Activated B cell treated with CpG ODN at 0.5 μM for 24 hours (primary cell): ENCODE measurements at regions not wholly inside any gene's neighbourhood (a gene's known extent, or its start where the extent isn't known, plus 50 kb on each side); places are given as distances from the start of the nearest gene placed in this dataset.

Experiments used
- ATAC-seq: fragments of 200-7000 bp; cut with Tn5 transposase; one replicate; pipeline ENCODE4 v1.10.0; 2021; ENCODE audit warnings: low read depth, mild to moderate bottlenecking, moderate library complexity
- CTCF ChIA-PET: fragments of 350-600 bp; sonication (Branson Sonifier 250); formaldehyde crosslinking; loops from one replicate; lab custom pipeline; 2021; ENCODE audit warnings: antibody characterized with exemption; lab: Charles Lee
- POLR2A ChIA-PET: fragments of 350-600 bp; sonication (Branson Sonifier 250); formaldehyde crosslinking; loops from one replicate; lab custom pipeline; 2021; ENCODE audit warnings: antibody characterized with exemption; lab: Charles Lee
- DNase-seq: peaks from one replicate; pipeline ENCODE4 v3.0.0; 2022
- H3K27ac Mint-ChIP-seq: one replicate; pipeline ENCODE4 v1.8.0; 2020; ENCODE audit warnings: mixed read lengths
- H3K27me3 Mint-ChIP-seq: one replicate; pipeline ENCODE4 v1.8.0; 2021; ENCODE audit warnings: mixed read lengths
- H3K36me3 Mint-ChIP-seq: one replicate; pipeline ENCODE4 v1.8.0; 2021; ENCODE audit warnings: low read depth, mixed read lengths
- H3K4me1 Mint-ChIP-seq: one replicate; pipeline ENCODE4 v1.8.0; 2021; ENCODE audit warnings: mixed read lengths
- H3K4me3 Mint-ChIP-seq: one replicate; pipeline ENCODE4 v1.8.0; 2020; ENCODE audit warnings: mild to moderate bottlenecking, mixed read lengths
- H3K9me3 Mint-ChIP-seq: one replicate; pipeline ENCODE4 v1.8.0; 2020; ENCODE audit warnings: mixed read lengths
- intact Hi-C: fragments of 100-400 bp; cut with micrococcal nuclease; formaldehyde crosslinking; loops from one replicate; pipeline ENCODE4 v1.15.1; 2024
- TF ChIP-seq, protein P1 (sequence below): fragments of 200-600 bp; IDR thresholded peaks from one replicate; pipeline ENCODE4 v1.8.0; 2022; ENCODE audit warnings: antibody characterized with exemption, mild to moderate bottlenecking

GRCh38 chr13:63161219-63161618 is 1745.6 kb upstream of the PCDH20 start:
- TF ChIP-seq, protein P1, sequence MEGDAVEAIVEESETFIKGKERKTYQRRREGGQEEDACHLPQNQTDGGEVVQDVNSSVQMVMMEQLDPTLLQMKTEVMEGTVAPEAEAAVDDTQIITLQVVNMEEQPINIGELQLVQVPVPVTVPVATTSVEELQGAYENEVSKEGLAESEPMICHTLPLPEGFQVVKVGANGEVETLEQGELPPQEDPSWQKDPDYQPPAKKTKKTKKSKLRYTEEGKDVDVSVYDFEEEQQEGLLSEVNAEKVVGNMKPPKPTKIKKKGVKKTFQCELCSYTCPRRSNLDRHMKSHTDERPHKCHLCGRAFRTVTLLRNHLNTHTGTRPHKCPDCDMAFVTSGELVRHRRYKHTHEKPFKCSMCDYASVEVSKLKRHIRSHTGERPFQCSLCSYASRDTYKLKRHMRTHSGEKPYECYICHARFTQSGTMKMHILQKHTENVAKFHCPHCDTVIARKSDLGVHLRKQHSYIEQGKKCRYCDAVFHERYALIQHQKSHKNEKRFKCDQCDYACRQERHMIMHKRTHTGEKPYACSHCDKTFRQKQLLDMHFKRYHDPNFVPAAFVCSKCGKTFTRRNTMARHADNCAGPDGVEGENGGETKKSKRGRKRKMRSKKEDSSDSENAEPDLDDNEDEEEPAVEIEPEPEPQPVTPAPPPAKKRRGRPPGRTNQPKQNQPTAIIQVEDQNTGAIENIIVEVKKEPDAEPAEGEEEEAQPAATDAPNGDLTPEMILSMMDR = no peak
- intact Hi-C loops = no loop called here
- H3K4me1 Mint-ChIP-seq = no peaks in the 10 kb centered on the region
- DNase-seq (no peak), ATAC-seq (no peak)
- H3K27me3 Mint-ChIP-seq = no peaks in the 10 kb centered on the region
- ChIA-PET CTCF (no interaction called here), POLR2A (no interaction called here)
- H3K4me3 Mint-ChIP-seq = no peak overlapping the region
- peaks cover 2% of the 10 kb centered on the region for H3K9me3 Mint-ChIP-seq
- H3K27ac Mint-ChIP-seq = no peak overlapping the region
- no peaks in the 10 kb centered on the region for H3K36me3 Mint-ChIP-seq

DNA sequence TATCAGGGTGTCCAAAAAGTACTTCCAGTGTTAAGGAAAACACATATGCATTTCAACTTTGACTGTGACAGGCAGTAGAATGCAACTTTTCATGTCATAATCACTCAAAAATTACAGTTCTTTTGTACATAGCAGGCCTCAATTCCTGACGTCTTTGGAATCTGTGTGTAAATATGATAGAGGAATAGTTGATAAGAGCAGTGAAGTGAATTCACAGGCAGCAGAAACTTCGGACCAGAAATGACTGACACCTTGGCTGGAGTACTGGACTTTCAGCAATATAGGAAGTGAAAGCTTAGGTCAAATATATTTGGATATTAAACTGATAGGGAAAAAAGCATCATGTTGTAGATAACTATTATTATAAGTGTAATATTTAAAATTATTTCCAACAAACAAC is 1741.2 kb upstream of the PCDH20 start:
- CTCF ChIA-PET = no interaction called here
- Mint-ChIP-seq H3K27me3 (no peaks in the 10 kb centered on the region), H3K4me1 (no peaks in the 10 kb centered on the region), H3K9me3 (peaks cover 2% of the 10 kb centered on the region), H3K27ac (no peak overlapping the region), H3K4me3 (no peak overlapping the region), H3K36me3 (no peaks in the 10 kb centered on the region)
- POLR2A ChIA-PET = no interaction called here
- intact Hi-C loops = no loop called here
- ATAC-seq = no peak
- no peak for DNase-seq
- TF ChIP-seq, protein P1 = no peak

- H3K27ac Mint-ChIP-seq = no peak overlapping the region
- H3K27me3 Mint-ChIP-seq = no peaks in the 10 kb centered on the region
- no peak overlapping the region for H3K4me3 Mint-ChIP-seq
- CTCF ChIA-PET = no interaction called here
- H3K9me3 Mint-ChIP-seq = peaks cover 16% of the 10 kb centered on the region
- intact Hi-C loops = no loop called here
- H3K4me1 Mint-ChIP-seq = no peaks in the 10 kb centered on the region
- TF ChIP-seq, protein P1 = no peak
- H3K36me3 Mint-ChIP-seq = no peaks in the 10 kb centered on the region
- POLR2A ChIA-PET = no interaction called here
- ATAC-seq (no peak), DNase-seq (no peak)
Observed at GRCh38 chr13:63149375-63149774, 1733.7 kb upstream of the PCDH20 start.

DNA sequence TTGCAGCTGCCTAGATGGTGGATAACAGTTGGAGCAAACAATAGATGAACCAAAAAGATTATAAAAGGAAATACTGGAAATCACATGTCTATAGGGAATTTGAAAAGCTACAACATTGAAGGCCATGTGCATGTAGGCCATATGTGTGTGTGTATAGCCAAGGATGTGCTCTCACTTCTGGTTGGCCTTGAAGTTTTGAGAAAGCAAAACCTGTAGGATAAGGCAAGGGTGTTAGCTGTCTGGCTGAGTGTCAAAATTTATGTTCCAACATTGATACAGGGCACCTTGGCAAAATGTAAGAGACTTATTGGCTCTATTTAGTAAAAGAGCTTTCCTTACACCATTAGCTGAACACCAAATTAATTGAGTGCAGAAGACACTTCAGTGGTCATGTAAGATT is 1723.6 kb upstream of the PCDH20 start:
- Mint-ChIP-seq H3K9me3 (peaks cover 6% of the 10 kb centered on the region), H3K36me3 (no peaks in the 10 kb centered on the region), H3K27me3 (no peaks in the 10 kb centered on the region), H3K27ac (no peak overlapping the region), H3K4me3 (no peak overlapping the region), H3K4me1 (no peaks in the 10 kb centered on the region)
- POLR2A ChIA-PET = no interaction called here
- ATAC-seq = no peak
- DNase-seq = no peak
- intact Hi-C loops = no loop called here
- TF ChIP-seq, protein P1 = no peak
- CTCF ChIA-PET = no interaction called here

DNA sequence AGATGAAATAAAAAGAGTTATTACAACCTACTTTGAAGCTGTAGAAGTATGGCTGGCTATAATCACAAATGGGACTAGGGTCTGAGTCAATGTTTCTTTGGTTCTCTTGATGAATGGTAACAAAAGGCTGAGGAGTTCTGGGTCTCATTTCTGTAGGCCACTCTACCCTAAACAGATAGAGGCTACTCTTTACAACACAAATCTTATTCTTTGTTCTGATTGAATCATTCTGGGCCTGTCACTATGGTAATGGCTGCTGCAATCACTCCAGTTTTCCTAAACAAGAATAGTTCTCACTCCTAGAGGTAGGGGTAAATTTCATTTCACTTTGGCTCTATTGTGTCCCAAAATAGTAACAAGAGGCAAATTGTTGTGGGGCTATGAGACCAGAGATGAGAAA is 1714.3 kb upstream of the PCDH20 start:
- ChIA-PET POLR2A (no interaction called here), CTCF (no interaction called here)
- Mint-ChIP-seq H3K9me3 (no peaks in the 10 kb centered on the region), H3K4me3 (no peak overlapping the region), H3K27me3 (no peaks in the 10 kb centered on the region), H3K36me3 (no peaks in the 10 kb centered on the region), H3K4me1 (no peaks in the 10 kb centered on the region), H3K27ac (no peak overlapping the region)
- ATAC-seq (no peak), DNase-seq (no peak)
- intact Hi-C loops = no loop called here
- TF ChIP-seq, protein P1 = no peak
